GM18508 (cell line): ENCODE measurements at regions not wholly inside any gene's neighbourhood (a gene's known extent, or its start where the extent isn't known, plus 50 kb on each side); places are given as distances from the start of the nearest gene placed in this dataset.
"Not testable (repeated sequence)": the region's sequence is repeated elsewhere in the genome, so short reads cannot be mapped to it uniquely, and the experiment has no call there.

Source experiments
- ATAC-seq: cut with Tn5 transposase; IDR thresholded peaks from one replicate; pipeline ENCODE4 v1.9.1; 2021; ENCODE audit warnings: moderate number of reproducible peaks; ENCODE audit not compliant: insufficient read depth, unreplicated experiment

- no peak for ATAC-seq
These were observed 280.6 kb upstream of the ANO5 start for GRCh38 chr11:21912285-21912684.

GRCh38 chr11:21921151-21921550, 271.7 kb upstream of the ANO5 start:
- ATAC-seq, result no peak

GRCh38 chr11:21924262-21924661, 268.6 kb upstream of the ANO5 start:
- no peak for ATAC-seq

GRCh38 chr11:21927628-21928027, 265.3 kb upstream of the ANO5 start:
- ATAC-seq, result no peak

GRCh38 chr11:21928847-21929246, 264.0 kb upstream of the ANO5 start:
- no peak for ATAC-seq

- no peak for ATAC-seq
These were observed 262.5 kb upstream of the ANO5 start for GRCh38 chr11:21930408-21930807.

GRCh38 chr11:21931436-21932101, 261.3 kb upstream of the ANO5 start:
- no peak for ATAC-seq

- ATAC-seq, result no peak
These were observed 259.8 kb upstream of the ANO5 start for GRCh38 chr11:21933095-21933494.

- ATAC-seq, result no peak
These were observed 248.3 kb upstream of the ANO5 start for GRCh38 chr11:21944577-21944976.

- ATAC-seq, result no peak
These were observed 244.0 kb upstream of the ANO5 start for GRCh38 chr11:21948876-21949275.

- no peak for ATAC-seq
These were observed 243.0 kb upstream of the ANO5 start for GRCh38 chr11:21949763-21950413.

- peak; percentile 81 for ATAC-seq
These were observed 229.9 kb upstream of the ANO5 start for GRCh38 chr11:21963013-21963412.

GRCh38 chr11:21965221-21965620, 227.7 kb upstream of the ANO5 start:
- no peak for ATAC-seq

GRCh38 chr11:21968702-21969101, 224.2 kb upstream of the ANO5 start:
- ATAC-seq, result no peak

GRCh38 chr11:21969841-21970240, 223.0 kb upstream of the ANO5 start:
- no peak for ATAC-seq

- no peak for ATAC-seq
These were observed 217.6 kb upstream of the ANO5 start for GRCh38 chr11:21975242-21975641.

- no peak for ATAC-seq
These were observed 216.7 kb upstream of the ANO5 start for GRCh38 chr11:21976210-21976609.

- no peak for ATAC-seq
These were observed 209.5 kb upstream of the ANO5 start for GRCh38 chr11:21983431-21983830.

- no peak for ATAC-seq
These were observed 206.5 kb upstream of the ANO5 start for GRCh38 chr11:21986361-21986760.

GRCh38 chr11:21987261-21987660, 205.6 kb upstream of the ANO5 start:
- ATAC-seq, result no peak

GRCh38 chr11:21988477-21988876, 204.4 kb upstream of the ANO5 start:
- no peak for ATAC-seq

- not testable (repeated sequence) for ATAC-seq
These were observed 191.1 kb upstream of the ANO5 start for GRCh38 chr11:22001803-22002202.
